ENCODE measurements at regions not wholly inside any gene's neighbourhood (a gene's known extent, or its start where the extent isn't known, plus 50 kb on each side); places are given as distances from the start of the nearest gene placed in this dataset.

DNA sequence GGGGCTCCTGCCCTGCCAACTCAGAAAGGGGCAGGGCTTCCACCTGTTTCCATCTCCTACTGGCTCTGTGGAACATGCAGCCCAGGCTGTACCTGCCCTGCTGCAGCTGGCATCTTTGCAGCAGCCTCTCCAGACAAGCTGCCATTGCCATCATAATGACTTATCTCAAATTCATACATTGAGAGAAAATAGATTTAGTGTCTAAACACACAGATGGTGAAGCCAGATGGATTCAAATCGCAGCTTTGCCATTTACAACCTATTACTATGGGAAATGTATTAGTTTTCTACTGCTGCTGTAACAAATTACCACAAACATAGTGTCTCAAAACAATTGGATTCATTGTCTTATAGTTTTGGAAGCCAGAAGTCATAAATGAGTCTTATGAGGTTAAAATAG is 260.0 kb downstream of the KCNA4 start:
- dilution Hi-C loops (cut with MboI; ENCODE audit: extremely low pct_ligation_motif_present, low sequenced_read_pairs), result no loop called here
- no peaks in the 10 kb centered on the region for H3K36me3 ChIP-seq (ENCODE audit: control insufficient read depth in 2 of 2, extremely low read depth in 1 of 2, insufficient read depth in 2 of 2, low read length in 2 of 2)
- no peak overlapping the region for H3K27ac ChIP-seq (ENCODE audit: insufficient read depth, low read depth, low read length)
- H3K27me3 ChIP-seq (ENCODE audit: control insufficient read depth in 2 of 2, insufficient read depth in 2 of 2, low read length in 2 of 2), result no peaks in the 10 kb centered on the region
- no peak overlapping the region for H3K4me2 ChIP-seq (ENCODE audit: insufficient read depth, low read length)
- no peaks in the 10 kb centered on the region for H4K20me1 ChIP-seq (replicated peaks; ENCODE audit: control insufficient read depth, extremely low read depth, insufficient read depth, low read length)
- no peak overlapping the region for H2AFZ ChIP-seq (ENCODE audit: low read depth, low read length)
- H3K9ac ChIP-seq (replicated peaks; ENCODE audit: extremely low read depth, insufficient read depth, low read length), result no peak overlapping the region
- H3K9me1 ChIP-seq (replicated peaks; ENCODE audit: control insufficient read depth, extremely low read depth, insufficient read depth, low read length), result no peaks in the 10 kb centered on the region
- no peaks in the 10 kb centered on the region for H3K9me3 ChIP-seq (replicated peaks; ENCODE audit: control insufficient read depth, insufficient read depth, low read length)
- DNase-seq (ENCODE audit: low read depth, low spot score) (no peak), FAIRE-seq (no peak)
- H3K4me3 ChIP-seq (replicated peaks in 1 of 3; ENCODE audit: insufficient read depth in 1 of 3, low read depth in 1 of 3, low read length in 3 of 3), result no peak overlapping the region
- ChIA-PET CTCF (no interaction called here), POLR2A (no interaction called here)
- no peaks in the 10 kb centered on the region for H3K79me2 ChIP-seq (ENCODE audit: control insufficient read depth, insufficient read depth, low read length)
- intact Hi-C loops (cut with micrococcal nuclease), result no loop called here
- TF ChIP-seq EZH2 (IDR thresholded peaks at IDR 0.05; ENCODE audit: borderline replicate concordance, low read depth, low read length, severe bottlenecking), result no peak
- no peak for TF ChIP-seq POLR2AphosphoS5 (IDR thresholded peaks at IDR 0.05; ENCODE audit: insufficient read depth, low read depth, low read length)
- no TSS peak for BruUV-seq (replicated peaks)
- no peaks in the 10 kb centered on the region for H3K4me1 ChIP-seq (ENCODE audit: control insufficient read depth, extremely low read depth, insufficient read depth, low read length)

GRCh38 chr11:29755474-29755873 is 261.4 kb downstream of the KCNA4 start:
- CTCF ChIA-PET, result no interaction called here
- TF ChIP-seq JUN (IDR thresholded peaks at IDR 0.05; ENCODE audit: borderline replicate concordance, insufficient read depth, insufficient read length, low read depth) (no peak), GATA2 (IDR thresholded peaks at IDR 0.05; ENCODE audit: insufficient read depth, insufficient read length, low read depth, low read length) (no peak), FOS (IDR thresholded peaks at IDR 0.05; ENCODE audit: borderline replicate concordance, insufficient read depth, low read length) (no peak), POLR2A (IDR thresholded peaks at IDR 0.05; ENCODE audit: low read depth, low read length) (no peak), EZH2 (IDR thresholded peaks at IDR 0.05; ENCODE audit: borderline replicate concordance, low read depth, low read length, severe bottlenecking) (no peak), MAX (IDR thresholded peaks at IDR 0.05; ENCODE audit: insufficient read depth, insufficient read length) (no peak), POLR2AphosphoS5 (IDR thresholded peaks at IDR 0.05; ENCODE audit: insufficient read depth, low read depth, low read length) (no peak), MYC (IDR thresholded peaks at IDR 0.05; ENCODE audit: low read depth, low read length) (no peak)
- TF ChIP-seq, protein P1, sequence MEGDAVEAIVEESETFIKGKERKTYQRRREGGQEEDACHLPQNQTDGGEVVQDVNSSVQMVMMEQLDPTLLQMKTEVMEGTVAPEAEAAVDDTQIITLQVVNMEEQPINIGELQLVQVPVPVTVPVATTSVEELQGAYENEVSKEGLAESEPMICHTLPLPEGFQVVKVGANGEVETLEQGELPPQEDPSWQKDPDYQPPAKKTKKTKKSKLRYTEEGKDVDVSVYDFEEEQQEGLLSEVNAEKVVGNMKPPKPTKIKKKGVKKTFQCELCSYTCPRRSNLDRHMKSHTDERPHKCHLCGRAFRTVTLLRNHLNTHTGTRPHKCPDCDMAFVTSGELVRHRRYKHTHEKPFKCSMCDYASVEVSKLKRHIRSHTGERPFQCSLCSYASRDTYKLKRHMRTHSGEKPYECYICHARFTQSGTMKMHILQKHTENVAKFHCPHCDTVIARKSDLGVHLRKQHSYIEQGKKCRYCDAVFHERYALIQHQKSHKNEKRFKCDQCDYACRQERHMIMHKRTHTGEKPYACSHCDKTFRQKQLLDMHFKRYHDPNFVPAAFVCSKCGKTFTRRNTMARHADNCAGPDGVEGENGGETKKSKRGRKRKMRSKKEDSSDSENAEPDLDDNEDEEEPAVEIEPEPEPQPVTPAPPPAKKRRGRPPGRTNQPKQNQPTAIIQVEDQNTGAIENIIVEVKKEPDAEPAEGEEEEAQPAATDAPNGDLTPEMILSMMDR (IDR thresholded peaks at IDR 0.05; ENCODE audit: extremely low read depth in 1 of 2, insufficient read depth in 1 of 2, low read depth in 1 of 2, low read length in 2 of 2), result no peak
- Histone ChIP-seq H3K9me3 (replicated peaks; ENCODE audit: control insufficient read depth, insufficient read depth, low read length) (no peaks in the 10 kb centered on the region), H3K9me1 (replicated peaks; ENCODE audit: control insufficient read depth, extremely low read depth, insufficient read depth, low read length) (no peaks in the 10 kb centered on the region), H3K4me1 (ENCODE audit: control insufficient read depth, extremely low read depth, insufficient read depth, low read length) (no peaks in the 10 kb centered on the region), H3K27me3 (ENCODE audit: control insufficient read depth in 2 of 2, insufficient read depth in 2 of 2, low read length in 2 of 2) (no peaks in the 10 kb centered on the region), H3K9ac (replicated peaks; ENCODE audit: extremely low read depth, insufficient read depth, low read length) (no peak overlapping the region), H4K20me1 (replicated peaks; ENCODE audit: control insufficient read depth, extremely low read depth, insufficient read depth, low read length) (no peaks in the 10 kb centered on the region), H3K36me3 (ENCODE audit: control insufficient read depth in 2 of 2, extremely low read depth in 1 of 2, insufficient read depth in 2 of 2, low read length in 2 of 2) (no peaks in the 10 kb centered on the region), H2AFZ (ENCODE audit: low read depth, low read length) (no peak overlapping the region), H3K27ac (ENCODE audit: insufficient read depth, low read depth, low read length) (no peak overlapping the region), H3K79me2 (ENCODE audit: control insufficient read depth, insufficient read depth, low read length) (no peaks in the 10 kb centered on the region), H3K4me3 (replicated peaks in 1 of 3; ENCODE audit: insufficient read depth in 1 of 3, low read depth in 1 of 3, low read length in 3 of 3) (no peak overlapping the region), H3K4me2 (ENCODE audit: insufficient read depth, low read length) (no peak overlapping the region)
- DNase-seq (ENCODE audit: low read depth, low spot score), result no peak
- no TSS peak for BruUV-seq (replicated peaks)
- FAIRE-seq, result no peak
- dilution Hi-C loops (cut with MboI; ENCODE audit: extremely low pct_ligation_motif_present, low sequenced_read_pairs), result no loop called here
- POLR2A ChIA-PET, result no interaction called here
- intact Hi-C loops (cut with micrococcal nuclease), result no loop called here
